ENCODE measurements at regions not wholly inside any gene's neighbourhood (a gene's known extent, or its start where the extent isn't known, plus 50 kb on each side); places are given as distances from the start of the nearest gene placed in this dataset.

- peaks cover 9% of the 10 kb centered on the region for H3K27me3 Mint-ChIP-seq (ENCODE audit: insufficient read depth, low read depth)
- H3K9ac ChIP-seq, result no peak overlapping the region
These were observed 299.1 kb upstream of the FOXF1 start for GRCh38 chr16:86211265-86211664.

GRCh38 chr16:86211800-86212199 lies 298.5 kb upstream of the FOXF1 start:
- no peak overlapping the region for H3K4me2 ChIP-seq
- no peak overlapping the region for H3K27ac ChIP-seq
- no peak overlapping the region for H3K4me3 ChIP-seq
- H3K79me2 ChIP-seq (ENCODE audit: low read depth), result no peaks in the 10 kb centered on the region
- no peak for TF ChIP-seq CTCF (IDR thresholded peaks at IDR 0.05)
- no peak for TF ChIP-seq EZH2 (IDR thresholded peaks at IDR 0.05)
- no peak for TF ChIP-seq EZH2phosphoT487 (IDR thresholded peaks at IDR 0.05)
- DNase-seq (ENCODE audit: low spot score), result no peak
- H3K9me3 ChIP-seq (ENCODE audit: low read depth), result no peaks in the 10 kb centered on the region
- no peaks in the 10 kb centered on the region for H3K36me3 Mint-ChIP-seq
- H3K27ac Mint-ChIP-seq, result no peak overlapping the region
- no peaks in the 10 kb centered on the region for H3K4me1 Mint-ChIP-seq
- H3K36me3 ChIP-seq, result no peaks in the 10 kb centered on the region
- no peak overlapping the region for H3K9ac ChIP-seq
- no peaks in the 10 kb centered on the region for H4K20me1 ChIP-seq (ENCODE audit: low read depth)
- no peak overlapping the region for H3K4me3 Mint-ChIP-seq
- no peaks in the 10 kb centered on the region for H3F3A ChIP-seq (ENCODE audit: low read depth)
- no peaks in the 10 kb centered on the region for H3K4me1 ChIP-seq
- no peaks in the 10 kb centered on the region for H3K27me3 ChIP-seq
- H3K27me3 Mint-ChIP-seq (ENCODE audit: insufficient read depth, low read depth), result peaks cover 9% of the 10 kb centered on the region
- H2AFZ ChIP-seq (replicated peaks), result no peak overlapping the region
- peaks cover 4% of the 10 kb centered on the region for H3K9me3 Mint-ChIP-seq

More at GRCh38 chr16:86211265-86211664, 299.1 kb upstream of the FOXF1 start:
- no peak overlapping the region for H3K4me3 Mint-ChIP-seq
- H3K4me2 ChIP-seq, result no peak overlapping the region
- no peaks in the 10 kb centered on the region for H3K27me3 ChIP-seq
- H3K79me2 ChIP-seq (ENCODE audit: low read depth), result no peaks in the 10 kb centered on the region
- no peak overlapping the region for H3K27ac ChIP-seq
- H3F3A ChIP-seq (ENCODE audit: low read depth), result peaks cover under 1% of the 10 kb centered on the region
- no peak for DNase-seq (ENCODE audit: low spot score)
- TF ChIP-seq EZH2 (IDR thresholded peaks at IDR 0.05) (no peak), CTCF (IDR thresholded peaks at IDR 0.05) (no peak), EZH2phosphoT487 (IDR thresholded peaks at IDR 0.05) (no peak)
- no peak overlapping the region for H3K4me3 ChIP-seq
- H3K36me3 Mint-ChIP-seq, result no peaks in the 10 kb centered on the region
- H3K9me3 Mint-ChIP-seq, result peaks cover 4% of the 10 kb centered on the region
- H3K9me3 ChIP-seq (ENCODE audit: low read depth), result no peaks in the 10 kb centered on the region
- no peaks in the 10 kb centered on the region for H3K4me1 Mint-ChIP-seq
- no peak overlapping the region for H3K27ac Mint-ChIP-seq
- peaks cover under 1% of the 10 kb centered on the region for H3K4me1 ChIP-seq
- H2AFZ ChIP-seq (replicated peaks), result no peak overlapping the region
- H3K36me3 ChIP-seq, result no peaks in the 10 kb centered on the region
- no peaks in the 10 kb centered on the region for H4K20me1 ChIP-seq (ENCODE audit: low read depth)

- no peak for DNase-seq (ENCODE audit: low spot score)
- H3K36me3 ChIP-seq, result no peaks in the 10 kb centered on the region
- peaks cover 9% of the 10 kb centered on the region for H3K27me3 Mint-ChIP-seq (ENCODE audit: insufficient read depth, low read depth)
- no peak overlapping the region for H3K27ac Mint-ChIP-seq
- no peaks in the 10 kb centered on the region for H3F3A ChIP-seq (ENCODE audit: low read depth)
- no peaks in the 10 kb centered on the region for H3K9me3 ChIP-seq (ENCODE audit: low read depth)
- H3K79me2 ChIP-seq (ENCODE audit: low read depth), result no peaks in the 10 kb centered on the region
- no peak for TF ChIP-seq EZH2 (IDR thresholded peaks at IDR 0.05)
- TF ChIP-seq EZH2phosphoT487 (IDR thresholded peaks at IDR 0.05), result no peak
- no peak overlapping the region for H3K4me2 ChIP-seq
- no peak overlapping the region for H3K9ac ChIP-seq
- no peak overlapping the region for H3K27ac ChIP-seq
- H3K27me3 ChIP-seq, result no peaks in the 10 kb centered on the region
- no peak overlapping the region for H3K4me3 Mint-ChIP-seq
- H3K4me1 ChIP-seq, result no peaks in the 10 kb centered on the region
- peaks cover 4% of the 10 kb centered on the region for H3K9me3 Mint-ChIP-seq
- no peaks in the 10 kb centered on the region for H4K20me1 ChIP-seq (ENCODE audit: low read depth)
- H3K4me3 ChIP-seq, result no peak overlapping the region
- no peak overlapping the region for H2AFZ ChIP-seq (replicated peaks)
- no peaks in the 10 kb centered on the region for H3K4me1 Mint-ChIP-seq
- H3K36me3 Mint-ChIP-seq, result no peaks in the 10 kb centered on the region
These were observed 297.5 kb upstream of the FOXF1 start for GRCh38 chr16:86212706-86213436.

Measured in neural progenitor cell (in vitro differentiated cells).